SU-DHL-6 (cell line): ENCODE measurements at regions not wholly inside any gene's neighbourhood (a gene's known extent, or its start where the extent isn't known, plus 50 kb on each side); places are given as distances from the start of the nearest gene placed in this dataset.

Experiments used
- H2AFZ ChIP-seq: fragments of 200-600 bp; sonication (generic); 2 replicates; pipeline ENCODE4 v1.6.1; 2014; ENCODE audit warnings: low read depth, mild to moderate bottlenecking, moderate library complexity, mixed read lengths, antibody characterized with exemption, low read length; ENCODE audit not compliant: severe bottlenecking
- H3F3A ChIP-seq: fragments of 200-600 bp; shearing (Covaris generic); 2 replicates; pipeline ENCODE4 v1.6.0; 2016; ENCODE audit warnings: antibody characterized with exemption, mild to moderate bottlenecking; ENCODE audit not compliant: insufficient read depth
- H3K27ac ChIP-seq: fragments of 200-600 bp; sonication (generic); 2 replicates; pipeline ENCODE4 v1.5.1; 2016; ENCODE audit warnings: low read depth, mild to moderate bottlenecking, low read length, moderate library complexity, mixed read lengths
- H3K27me3 ChIP-seq: fragments of 200-600 bp; sonication (generic), shearing (Covaris generic); 2 replicates; pipeline ENCODE4 v1.6.0; 2014; ENCODE audit warnings: mild to moderate bottlenecking, low read length
- H3K36me3 ChIP-seq: fragments of 200-600 bp; sonication (generic); 2 replicates; pipeline ENCODE4 v1.6.1; 2014; ENCODE audit warnings: mild to moderate bottlenecking, low read length, mixed read lengths
- H3K4me2 ChIP-seq: fragments of 300-600, 200-600 bp; shearing (Covaris generic), sonication (generic); 2 replicates; pipeline ENCODE4 v1.6.0; 2014; ENCODE audit warnings: low read length, low read depth, mild to moderate bottlenecking; ENCODE audit not compliant: poor library complexity, severe bottlenecking
- H3K4me3 ChIP-seq: fragments of 200-600 bp; sonication (generic); 2 replicates; pipeline ENCODE4 v1.5.1; 2014; ENCODE audit warnings: antibody characterized with exemption, low read length, mild to moderate bottlenecking, mixed read lengths; ENCODE audit not compliant: insufficient read depth, poor library complexity, severe bottlenecking
- H3K79me2 ChIP-seq: fragments of 200-600 bp; sonication (generic); 2 replicates; pipeline ENCODE4 v1.6.1; 2014; ENCODE audit warnings: mild to moderate bottlenecking, low read length, moderate library complexity; ENCODE audit not compliant: insufficient read depth
- H3K9ac ChIP-seq: fragments of 200-600 bp; sonication (generic); 2 replicates; pipeline ENCODE4 v1.7.0; 2014; ENCODE audit warnings: mild to moderate bottlenecking, low read length
- H3K9me2 ChIP-seq: fragments of 200-600 bp; sonication (generic); replicated peaks from 2 replicates; pipeline ENCODE4 v1.6.1; 2014; ENCODE audit warnings: low read length; ENCODE audit not compliant: insufficient read depth
- H3K9me3 ChIP-seq: fragments of 200-600 bp; sonication (generic); 2 replicates; pipeline ENCODE4 v1.6.1; 2014; ENCODE audit warnings: low read length, mixed read lengths; ENCODE audit not compliant: insufficient read depth
- H4K20me1 ChIP-seq: fragments of 200-600 bp; sonication (generic); 2 replicates; pipeline ENCODE4 v1.6.1; 2014; ENCODE audit warnings: low read depth, mild to moderate bottlenecking, antibody characterized with exemption, low read length, moderate library complexity, mixed read lengths
- EZH2phosphoT487 ChIP-seq: fragments of 200-600 bp; sonication (generic), shearing (Covaris generic); conservative IDR thresholded peaks from 2 replicates; pipeline ENCODE4 v1.6.1; 2018; ENCODE audit warnings: mild to moderate bottlenecking, antibody characterized with exemption, low read length, moderate library complexity, mixed read lengths
- TF ChIP-seq, protein P1 (sequence below): fragments of 200-600 bp; sonication (generic); IDR thresholded peaks from one replicate; pipeline ENCODE4 v1.5.1; 2017; ENCODE audit warnings: antibody characterized with exemption, mild to moderate bottlenecking, low read length, moderate library complexity; ENCODE audit not compliant: insufficient read depth, poor library complexity, severe bottlenecking

DNA sequence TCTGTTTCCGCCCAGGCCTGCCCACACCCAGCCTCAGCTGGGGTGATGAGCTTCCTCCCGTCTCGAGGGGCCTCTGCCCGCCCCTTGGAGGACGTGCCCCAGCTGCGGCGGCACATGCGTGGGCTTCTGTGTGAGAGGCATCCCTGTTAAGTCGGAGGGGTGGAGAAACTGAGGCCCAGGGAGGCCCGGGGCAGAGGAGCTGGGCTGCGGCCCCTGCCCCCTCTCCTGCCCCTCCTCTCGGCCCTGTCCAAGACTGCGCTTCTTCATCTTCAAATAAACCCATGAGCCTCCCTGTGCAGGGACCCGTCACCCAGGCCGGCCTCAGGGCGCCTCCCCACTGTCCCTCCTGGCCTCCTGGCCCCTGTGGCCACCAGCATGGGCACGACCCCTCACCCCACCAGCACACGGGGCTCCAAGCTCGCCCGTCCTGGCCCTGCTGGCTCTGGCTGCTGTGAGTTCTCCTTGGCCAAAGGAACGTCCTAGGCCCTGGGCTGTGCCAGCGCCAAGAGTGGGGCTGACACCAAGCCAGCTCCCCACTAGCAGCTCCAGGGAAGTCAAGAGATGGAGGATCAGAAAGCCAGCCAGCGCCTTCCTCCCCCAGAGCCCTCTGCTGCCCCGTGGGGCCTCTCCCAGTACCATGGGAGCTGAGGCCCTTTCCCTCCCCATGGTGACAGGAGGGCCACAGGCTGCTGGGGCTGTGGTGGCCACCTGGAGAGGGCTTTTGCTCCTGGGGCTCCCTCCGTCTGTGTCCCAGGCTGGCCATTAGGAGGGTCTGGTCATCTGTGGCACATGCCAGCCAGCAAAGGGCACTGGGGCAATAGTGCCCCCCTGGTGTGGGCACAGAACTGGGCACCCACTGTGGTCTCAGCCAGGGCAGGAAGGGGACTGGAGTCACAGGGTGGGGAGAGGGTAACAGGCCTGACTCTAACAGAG is 180.4 kb downstream of the KIF26A start:
- Histone ChIP-seq H3K79me2 (no peaks in the 10 kb centered on the region), H2AFZ (no peak overlapping the region), H3F3A (no peaks in the 10 kb centered on the region), H4K20me1 (no peaks in the 10 kb centered on the region), H3K9ac (no peak overlapping the region), H3K4me2 (no peak overlapping the region), H3K9me2 (no peaks in the 10 kb centered on the region), H3K27ac (no peak overlapping the region), H3K4me3 (no peak overlapping the region), H3K9me3 (no peaks in the 10 kb centered on the region), H3K27me3 (no peaks in the 10 kb centered on the region), H3K36me3 (no peaks in the 10 kb centered on the region)
- TF ChIP-seq, protein P1, sequence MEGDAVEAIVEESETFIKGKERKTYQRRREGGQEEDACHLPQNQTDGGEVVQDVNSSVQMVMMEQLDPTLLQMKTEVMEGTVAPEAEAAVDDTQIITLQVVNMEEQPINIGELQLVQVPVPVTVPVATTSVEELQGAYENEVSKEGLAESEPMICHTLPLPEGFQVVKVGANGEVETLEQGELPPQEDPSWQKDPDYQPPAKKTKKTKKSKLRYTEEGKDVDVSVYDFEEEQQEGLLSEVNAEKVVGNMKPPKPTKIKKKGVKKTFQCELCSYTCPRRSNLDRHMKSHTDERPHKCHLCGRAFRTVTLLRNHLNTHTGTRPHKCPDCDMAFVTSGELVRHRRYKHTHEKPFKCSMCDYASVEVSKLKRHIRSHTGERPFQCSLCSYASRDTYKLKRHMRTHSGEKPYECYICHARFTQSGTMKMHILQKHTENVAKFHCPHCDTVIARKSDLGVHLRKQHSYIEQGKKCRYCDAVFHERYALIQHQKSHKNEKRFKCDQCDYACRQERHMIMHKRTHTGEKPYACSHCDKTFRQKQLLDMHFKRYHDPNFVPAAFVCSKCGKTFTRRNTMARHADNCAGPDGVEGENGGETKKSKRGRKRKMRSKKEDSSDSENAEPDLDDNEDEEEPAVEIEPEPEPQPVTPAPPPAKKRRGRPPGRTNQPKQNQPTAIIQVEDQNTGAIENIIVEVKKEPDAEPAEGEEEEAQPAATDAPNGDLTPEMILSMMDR = no peak
- no peak for TF ChIP-seq EZH2phosphoT487

DNA sequence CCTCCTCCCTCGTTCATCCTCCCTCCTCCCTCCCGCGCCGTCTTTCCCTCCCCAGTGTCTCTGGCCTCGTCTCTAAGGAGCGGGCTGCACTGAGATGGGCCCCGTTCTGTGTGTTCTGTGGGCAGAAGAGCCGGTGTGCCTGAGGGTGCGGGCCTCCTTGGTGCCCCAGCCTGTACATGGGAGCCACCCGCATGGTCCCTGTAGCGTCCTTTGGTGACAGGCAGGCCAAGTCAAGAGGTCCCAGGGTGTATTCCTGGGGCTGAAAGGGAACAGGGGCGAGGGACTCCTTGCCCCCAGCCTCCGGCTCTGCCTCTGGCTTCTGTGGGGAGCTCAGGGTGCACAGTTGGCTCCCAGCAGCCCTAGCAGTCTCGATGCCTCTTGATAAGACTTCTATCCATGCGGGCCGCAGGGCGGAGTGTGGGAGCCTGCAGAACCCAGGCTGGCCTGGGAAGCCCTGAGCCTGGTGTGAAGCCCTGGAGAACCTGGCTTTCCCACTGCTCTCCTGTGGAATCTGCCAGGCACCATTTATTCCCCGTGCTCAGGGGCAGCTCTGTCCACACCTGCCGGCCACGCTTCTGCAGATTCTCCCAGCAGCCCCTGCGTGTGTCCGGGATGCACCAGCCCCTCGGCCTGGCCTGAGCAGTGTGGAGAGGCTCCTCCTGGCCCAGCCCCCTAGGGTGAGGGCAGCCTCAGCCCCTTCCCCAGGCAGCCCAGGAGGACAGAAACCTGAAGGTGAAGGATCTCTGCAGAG is 181.3 kb downstream of the KIF26A start:
- TF ChIP-seq EZH2phosphoT487 = no peak
- TF ChIP-seq, protein P1 = no peak
- no peaks in the 10 kb centered on the region for H3K27me3 ChIP-seq
- no peak overlapping the region for H3K9ac ChIP-seq
- no peaks in the 10 kb centered on the region for H3K36me3 ChIP-seq
- no peak overlapping the region for H3K27ac ChIP-seq
- no peaks in the 10 kb centered on the region for H4K20me1 ChIP-seq
- H3K4me2 ChIP-seq = no peak overlapping the region
- H3K4me3 ChIP-seq = no peak overlapping the region
- no peak overlapping the region for H2AFZ ChIP-seq
- no peaks in the 10 kb centered on the region for H3F3A ChIP-seq
- H3K79me2 ChIP-seq = no peaks in the 10 kb centered on the region
- H3K9me3 ChIP-seq = no peaks in the 10 kb centered on the region
- H3K9me2 ChIP-seq = no peaks in the 10 kb centered on the region

DNA sequence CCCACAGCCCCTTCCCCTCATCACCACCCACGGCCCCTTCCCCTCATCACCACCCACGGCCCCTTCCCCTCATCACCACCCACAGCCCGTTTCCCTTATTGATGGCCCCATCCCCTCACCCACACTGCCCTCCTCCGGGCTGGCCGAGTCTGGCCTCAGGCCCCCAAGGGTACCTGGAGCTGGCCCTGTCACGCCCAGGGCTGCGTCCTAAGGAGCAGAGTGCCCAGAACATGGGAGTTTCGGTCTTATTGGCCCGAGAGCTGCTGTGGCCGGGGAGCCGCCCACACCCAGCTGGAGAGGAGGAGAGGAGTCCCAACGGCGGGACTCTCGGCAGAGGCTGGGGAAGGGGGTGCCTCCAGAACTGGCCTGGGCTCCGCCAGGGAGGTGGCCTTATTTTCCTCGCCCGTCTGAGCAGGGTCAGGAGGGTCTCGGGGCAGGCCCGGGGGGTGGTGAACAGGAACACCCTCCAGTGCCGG is 182.3 kb downstream of the KIF26A start:
- no peaks in the 10 kb centered on the region for H3K9me3 ChIP-seq
- H4K20me1 ChIP-seq = no peaks in the 10 kb centered on the region
- no peak overlapping the region for H3K27ac ChIP-seq
- no peak for TF ChIP-seq EZH2phosphoT487
- TF ChIP-seq, protein P1 = no peak
- H3F3A ChIP-seq = no peaks in the 10 kb centered on the region
- no peak overlapping the region for H3K9ac ChIP-seq
- H3K9me2 ChIP-seq = no peaks in the 10 kb centered on the region
- no peak overlapping the region for H3K4me3 ChIP-seq
- no peaks in the 10 kb centered on the region for H3K27me3 ChIP-seq
- no peaks in the 10 kb centered on the region for H3K79me2 ChIP-seq
- no peak overlapping the region for H3K4me2 ChIP-seq
- no peak overlapping the region for H2AFZ ChIP-seq
- H3K36me3 ChIP-seq = no peaks in the 10 kb centered on the region
